GM19463 (cell line): ENCODE measurements at regions not wholly inside any gene's neighbourhood (a gene's known extent, or its start where the extent isn't known, plus 50 kb on each side); places are given as distances from the start of the nearest gene placed in this dataset.
"Not testable (repeated sequence)": the region's sequence is repeated elsewhere in the genome, so short reads cannot be mapped to it uniquely, and the experiment has no call there.

Experiments used
- ATAC-seq: cut with Tn5 transposase; IDR thresholded peaks from one replicate; pipeline ENCODE4 v1.9.1; 2021; ENCODE audit warnings: mild to moderate bottlenecking, moderate library complexity; ENCODE audit not compliant: unreplicated experiment

DNA sequence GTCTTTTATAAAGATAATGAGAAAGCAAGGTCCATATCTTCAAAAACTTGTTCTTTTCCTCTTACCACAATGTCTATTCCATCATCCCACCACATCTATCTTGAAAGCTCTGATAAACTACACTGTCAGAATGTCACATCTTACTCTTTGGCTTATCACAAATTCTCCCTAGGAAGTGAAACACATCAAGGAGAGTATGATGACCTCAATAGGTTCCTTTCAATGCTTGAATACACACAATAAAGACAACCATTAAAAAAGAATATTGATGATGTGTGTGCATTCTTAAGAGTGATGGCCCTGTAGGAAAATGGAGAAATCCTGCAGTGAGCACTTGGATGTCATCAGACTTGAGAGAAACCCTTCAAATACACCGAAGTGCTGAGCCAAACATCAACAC, 918.1 kb upstream of the SORCS1 start:
- no peak for ATAC-seq

DNA sequence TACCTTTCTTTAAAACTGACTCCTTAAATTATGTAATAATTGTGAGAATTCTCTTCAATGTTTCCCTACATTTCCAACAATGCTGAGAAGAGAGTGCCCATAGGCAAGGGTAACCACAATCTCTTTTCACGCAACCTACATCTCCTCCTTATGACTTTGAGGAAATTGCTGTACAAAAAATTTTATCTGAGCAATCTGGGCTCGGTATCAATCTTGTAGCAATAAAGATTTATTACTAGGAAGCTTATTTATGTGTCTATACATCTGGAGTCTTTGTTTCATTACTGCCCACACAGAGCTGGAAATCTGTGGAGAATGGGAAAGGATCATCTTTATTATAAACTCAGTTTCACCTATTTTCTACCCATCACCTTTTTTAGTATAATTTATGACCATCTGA, 913.8 kb upstream of the SORCS1 start:
- ATAC-seq: no peak

DNA sequence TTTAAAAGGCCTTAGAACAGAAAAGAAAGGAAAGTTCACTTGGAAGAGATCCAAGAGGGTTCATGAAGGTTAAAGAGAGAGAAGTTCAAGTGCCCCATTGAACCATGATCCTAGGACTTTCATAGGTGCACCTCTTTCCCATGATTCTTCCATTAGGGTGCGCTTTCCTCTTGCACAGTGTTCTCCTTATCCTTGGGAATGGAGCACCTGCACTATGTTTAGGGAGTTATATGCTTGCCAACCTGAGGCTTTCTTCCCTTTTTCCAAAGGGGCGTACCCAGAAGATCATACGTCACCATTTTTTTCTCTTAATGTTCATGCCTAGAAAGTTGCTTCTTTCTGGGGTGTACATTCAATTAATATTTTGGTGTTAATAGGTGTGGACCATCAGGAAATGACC, 908.0 kb upstream of the SORCS1 start:
- no peak for ATAC-seq

DNA sequence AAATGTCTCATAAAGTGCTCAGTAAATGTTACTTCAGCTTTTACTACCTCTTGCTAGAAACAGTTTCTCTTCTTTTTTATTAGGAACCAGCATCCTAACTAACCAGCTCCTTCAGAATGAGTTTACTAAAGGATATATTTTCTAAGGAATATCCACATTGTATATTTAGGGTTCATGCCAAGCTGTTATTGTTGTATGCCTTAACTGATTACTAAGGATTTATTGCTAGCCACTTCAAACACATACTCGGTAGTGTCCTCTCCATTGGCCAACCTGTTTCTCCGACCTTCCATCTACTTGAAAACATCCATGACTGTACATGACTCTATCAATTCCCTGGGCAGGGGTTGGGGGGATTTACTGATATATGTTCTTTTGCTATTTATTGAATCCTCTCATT, 906.3 kb upstream of the SORCS1 start:
- ATAC-seq: no peak

DNA sequence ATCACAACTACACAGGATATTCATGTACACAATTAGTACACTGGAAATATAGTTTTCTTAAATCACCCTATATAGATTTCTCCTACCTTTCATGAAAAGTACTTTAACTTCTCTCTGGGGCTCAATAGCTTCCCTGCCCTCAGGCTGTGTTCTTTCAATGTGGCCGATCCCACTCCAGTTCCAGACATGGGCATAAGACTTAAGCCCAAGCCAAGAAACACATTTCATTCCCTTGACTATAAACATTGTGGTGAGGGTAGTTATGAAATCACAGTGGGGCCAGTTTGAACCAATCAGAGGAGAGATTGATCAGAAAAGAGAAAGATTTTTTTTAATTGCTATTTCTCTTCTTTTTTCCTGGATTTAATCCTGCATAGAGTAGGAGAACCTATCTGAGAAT, 904.6 kb upstream of the SORCS1 start:
- ATAC-seq: no peak

DNA sequence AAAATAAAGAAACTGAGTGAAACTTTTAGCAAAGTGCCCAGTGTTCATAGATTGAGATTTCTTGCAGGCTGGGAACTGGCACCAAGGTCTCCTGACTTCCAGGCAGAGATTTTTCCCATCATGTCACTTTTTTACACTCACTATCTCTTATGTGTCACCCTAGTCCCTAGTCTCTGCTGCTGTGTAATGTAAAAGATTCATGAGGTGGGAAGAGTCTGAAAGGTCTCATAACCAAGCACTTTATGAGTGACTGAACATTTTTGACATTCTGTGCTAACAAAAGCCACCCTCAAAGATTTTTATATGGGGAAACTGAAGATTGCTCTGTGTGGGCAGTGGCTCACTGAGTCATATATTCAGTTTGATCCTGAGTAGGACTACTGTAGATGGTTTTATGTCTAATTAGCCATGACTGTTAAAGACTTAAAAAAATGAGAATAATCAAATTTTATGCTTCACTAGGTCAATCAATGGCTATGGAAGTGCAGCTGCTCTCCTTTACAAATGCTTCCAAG, 900.3 kb upstream of the SORCS1 start:
- no peak for ATAC-seq

DNA sequence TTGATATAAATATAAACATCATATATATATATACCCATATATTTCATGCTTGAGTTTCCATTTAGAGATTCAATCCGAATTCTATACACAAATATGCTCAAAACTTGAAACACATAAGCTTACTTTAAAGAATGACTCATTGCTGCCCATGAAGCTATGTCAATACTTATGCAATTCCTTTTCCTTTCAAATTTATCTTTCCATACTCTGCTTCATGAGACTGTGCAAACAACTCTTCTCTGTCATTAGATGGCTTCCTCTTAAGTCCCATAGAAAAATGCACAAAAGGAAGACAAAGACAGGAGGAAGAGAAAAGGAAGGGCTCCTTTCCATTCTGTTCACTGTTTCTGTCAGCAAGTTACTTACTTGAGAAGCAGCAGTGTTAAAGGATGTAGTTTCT, 895.7 kb upstream of the SORCS1 start:
- no peak for ATAC-seq

DNA sequence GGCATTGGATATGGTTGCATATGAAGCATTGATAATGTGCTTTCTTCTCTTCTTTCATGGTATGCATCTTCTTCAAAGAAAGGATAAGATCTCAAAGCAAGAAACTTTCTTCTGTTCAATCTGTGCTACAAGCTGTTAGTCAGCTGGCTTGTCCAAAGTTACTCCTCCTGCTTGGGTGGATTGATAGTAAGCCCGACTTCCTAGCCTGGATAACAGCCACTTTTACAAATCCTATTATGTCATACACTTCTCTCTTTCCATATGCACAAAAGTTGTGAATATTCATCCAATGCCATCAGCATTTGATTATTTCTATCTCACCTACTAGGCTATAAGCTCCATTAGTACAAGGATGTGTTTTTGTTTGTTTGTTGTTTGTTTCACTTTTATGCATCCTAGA, 891.0 kb upstream of the SORCS1 start:
- ATAC-seq: no peak

DNA sequence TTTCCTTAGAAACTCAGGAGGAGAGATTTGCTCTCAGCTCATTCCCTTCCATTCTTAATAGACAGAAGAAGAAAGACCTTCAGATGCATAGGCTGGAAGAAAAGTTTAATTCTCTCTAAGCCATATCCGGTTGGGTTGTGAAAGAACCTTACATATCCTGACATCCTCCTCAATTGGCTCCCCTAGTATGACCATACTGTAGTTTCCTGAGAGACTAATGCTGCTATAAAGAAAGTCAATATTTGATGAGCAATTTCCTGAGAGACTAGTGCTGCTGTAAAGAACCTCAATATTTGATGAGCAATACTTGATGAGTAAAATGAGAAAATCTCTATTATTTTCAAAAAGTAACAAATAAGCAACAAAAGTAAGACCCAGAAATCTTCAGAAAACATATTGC, 888.5 kb upstream of the SORCS1 start:
- no peak for ATAC-seq

DNA sequence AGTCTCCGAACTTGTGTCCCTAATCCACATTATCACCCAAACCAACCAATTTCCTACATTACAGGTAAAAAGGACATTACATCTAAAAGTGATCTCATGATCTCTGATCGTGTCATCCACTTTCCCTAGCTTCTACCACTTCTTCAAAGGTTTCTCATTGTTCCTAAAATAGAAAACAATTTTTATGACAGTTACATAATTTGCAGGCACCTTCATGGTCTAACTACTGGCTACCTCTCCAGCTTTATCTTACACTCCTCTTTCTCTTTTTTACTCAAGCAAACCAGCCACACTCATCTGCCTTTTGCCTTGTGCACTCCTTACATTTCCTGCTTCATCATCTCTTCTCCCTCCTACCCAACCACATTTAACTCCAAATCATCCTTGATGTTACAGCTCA, 886.7 kb upstream of the SORCS1 start:
- no peak for ATAC-seq

DNA sequence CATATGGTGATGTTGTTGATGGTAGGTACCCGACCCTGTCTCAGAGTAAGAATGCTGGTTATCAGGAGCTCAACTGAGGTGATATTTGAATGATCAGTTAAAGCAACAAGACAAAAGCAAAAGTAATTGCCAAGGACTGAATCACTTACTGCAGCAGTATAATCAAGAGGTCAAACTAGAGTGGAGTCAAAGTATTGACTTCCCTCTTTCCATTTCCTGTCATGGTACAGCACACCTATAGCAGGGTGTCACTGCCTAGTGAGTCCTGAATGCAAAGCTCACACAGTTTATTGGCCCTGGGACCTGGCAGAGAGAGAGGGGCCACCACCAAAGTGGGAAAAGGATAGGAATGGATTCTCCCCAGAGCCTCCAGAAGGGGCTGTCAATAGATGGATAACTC, 886.1 kb upstream of the SORCS1 start:
- no peak for ATAC-seq

DNA sequence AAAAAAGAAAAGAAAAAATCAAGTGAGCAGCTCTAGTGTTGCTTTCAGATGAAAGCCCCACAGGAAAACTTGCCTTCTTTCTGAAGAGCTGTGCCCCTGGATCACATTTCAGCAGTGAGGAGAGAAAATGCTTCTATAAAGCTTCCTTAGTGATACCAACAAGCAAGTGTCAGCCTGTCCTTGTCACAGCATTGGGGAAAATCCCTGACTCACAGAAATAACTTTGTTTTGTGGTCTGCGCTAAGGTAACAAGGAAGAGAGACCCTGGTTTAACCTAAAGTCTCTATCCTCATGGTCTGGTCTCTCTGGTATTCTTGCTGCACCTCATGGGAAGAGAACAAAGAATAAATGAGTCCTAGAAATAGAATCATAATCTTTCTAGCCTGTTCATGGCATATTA, 885.2 kb upstream of the SORCS1 start:
- ATAC-seq: no peak

DNA sequence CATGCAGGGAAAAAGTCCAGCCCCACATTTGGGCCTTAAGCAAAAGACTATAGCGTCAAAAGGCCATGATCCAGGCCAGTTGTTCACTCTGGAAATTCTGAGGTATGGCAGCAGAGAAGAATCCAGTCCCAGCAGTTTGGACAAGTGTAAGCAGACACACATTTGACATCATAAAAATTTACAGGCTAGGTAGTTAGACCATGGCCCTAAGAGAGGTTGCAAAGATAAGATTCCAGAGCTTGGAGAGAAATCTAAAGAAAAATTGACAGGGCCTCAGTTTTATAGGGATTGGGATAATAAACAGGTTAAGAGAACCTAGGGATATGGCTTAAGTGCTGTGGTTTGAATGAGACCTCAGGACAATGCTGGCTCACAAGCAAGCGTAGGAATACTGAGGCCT, 884.4 kb upstream of the SORCS1 start:
- no peak for ATAC-seq

DNA sequence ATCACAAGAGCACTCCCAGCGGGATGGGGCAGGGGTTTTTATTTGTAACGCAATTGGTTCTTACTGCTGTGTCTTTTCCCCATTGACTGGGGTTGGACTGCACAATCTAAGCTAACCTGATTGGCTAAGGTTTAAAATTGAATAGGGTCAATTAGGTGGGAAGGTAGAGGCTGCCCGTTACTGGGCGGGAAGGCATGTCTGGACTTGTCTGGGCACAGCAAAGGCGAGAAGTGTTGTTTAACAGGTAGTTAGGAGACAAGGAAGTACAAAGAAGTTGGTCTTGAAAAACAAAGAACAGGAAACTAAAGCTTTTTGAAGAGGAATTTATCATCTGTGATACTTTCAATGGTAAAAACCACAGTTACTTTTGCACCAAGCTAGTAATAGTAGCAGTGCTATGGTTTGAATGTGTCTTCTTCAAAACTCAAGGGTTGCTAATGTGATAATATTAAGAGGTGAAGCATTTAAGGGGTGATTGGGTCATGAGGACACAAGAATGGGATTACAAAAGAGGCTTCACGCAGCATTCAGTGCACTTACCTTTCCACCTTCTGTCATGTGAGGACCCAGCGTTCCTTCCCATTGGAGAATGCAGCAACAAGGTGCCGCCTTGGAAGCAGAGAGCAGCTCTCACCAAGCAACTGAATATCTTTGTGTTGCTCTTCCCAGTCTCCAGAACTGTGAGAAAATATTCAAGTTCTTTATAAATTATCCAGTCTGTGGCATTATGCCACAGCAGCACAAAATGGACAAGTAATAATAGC, 875.5 kb upstream of the SORCS1 start:
- no peak for ATAC-seq

DNA sequence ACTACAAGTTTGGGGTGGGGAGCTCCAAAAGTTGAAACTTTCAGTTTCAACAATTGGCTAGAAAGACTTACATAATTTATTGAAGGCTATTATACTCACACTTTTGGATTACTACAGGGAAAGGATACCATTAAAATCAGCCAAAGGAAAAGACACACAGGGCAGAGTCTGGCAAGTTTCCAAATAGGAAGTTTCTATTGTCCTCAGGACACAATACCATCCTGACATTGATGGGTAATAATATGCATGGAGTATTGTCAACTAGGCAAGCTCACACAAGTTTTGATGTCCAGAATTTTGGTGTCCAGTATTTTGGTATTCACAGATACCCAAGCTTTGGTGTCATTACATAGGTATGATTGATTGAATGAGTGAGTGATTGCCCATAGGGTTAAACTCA, 872.6 kb upstream of the SORCS1 start:
- no peak for ATAC-seq

DNA sequence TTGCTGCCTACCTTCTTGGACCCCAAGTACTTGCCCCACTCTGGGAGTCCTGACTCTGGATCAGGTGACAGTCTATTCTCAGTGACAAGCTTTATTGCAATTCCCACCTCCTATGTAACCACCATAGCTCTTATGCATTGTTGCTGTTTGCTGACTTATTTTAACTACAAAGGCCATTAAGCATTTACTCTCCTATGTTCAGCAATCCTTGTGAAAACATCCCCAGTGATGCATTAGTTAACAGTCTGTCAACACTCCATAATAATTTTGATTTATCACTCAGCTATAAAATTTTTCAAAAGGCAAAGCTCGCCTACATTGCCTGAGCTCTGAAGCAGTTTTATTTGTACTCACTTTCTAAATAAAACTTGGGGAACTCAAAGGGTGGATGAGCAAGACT, 871.8 kb upstream of the SORCS1 start:
- ATAC-seq: no peak

DNA sequence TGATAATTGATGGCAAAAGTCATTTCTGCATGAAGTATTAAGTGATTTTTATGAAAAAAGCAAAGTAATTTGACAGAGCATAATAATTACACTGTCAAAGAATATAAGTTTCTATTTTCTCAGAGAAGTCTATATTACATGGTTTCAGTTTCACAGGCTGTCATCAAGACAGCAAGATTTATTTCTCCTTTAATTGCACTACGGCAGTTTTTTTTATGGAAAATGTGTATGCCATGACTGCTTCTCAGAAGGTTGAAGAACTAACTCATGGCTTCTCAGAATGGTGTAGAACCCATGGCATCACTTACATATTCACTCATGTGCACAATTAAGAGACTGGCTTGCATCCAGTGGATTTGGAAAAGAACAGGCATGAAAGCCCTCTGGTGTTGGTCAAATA, 870.3 kb upstream of the SORCS1 start:
- ATAC-seq: no peak

DNA sequence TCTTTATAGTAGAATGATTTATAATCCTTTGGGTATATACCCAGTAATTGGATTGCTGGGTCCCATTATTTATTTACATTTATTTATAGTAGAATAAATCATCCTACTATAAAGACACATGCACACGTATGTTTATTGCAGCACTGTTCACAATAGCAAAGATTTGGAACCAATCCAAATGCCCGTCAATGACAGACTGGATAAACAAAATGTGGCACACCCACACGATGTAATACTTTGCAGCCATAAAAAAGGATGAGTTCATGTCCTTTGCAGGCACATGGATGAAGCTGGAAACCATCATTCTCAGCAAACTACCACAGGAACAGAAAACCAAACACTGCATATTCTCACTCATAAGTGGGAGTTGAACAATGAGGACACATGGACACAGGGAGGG, 869.0 kb upstream of the SORCS1 start:
- not testable (repeated sequence) for ATAC-seq

DNA sequence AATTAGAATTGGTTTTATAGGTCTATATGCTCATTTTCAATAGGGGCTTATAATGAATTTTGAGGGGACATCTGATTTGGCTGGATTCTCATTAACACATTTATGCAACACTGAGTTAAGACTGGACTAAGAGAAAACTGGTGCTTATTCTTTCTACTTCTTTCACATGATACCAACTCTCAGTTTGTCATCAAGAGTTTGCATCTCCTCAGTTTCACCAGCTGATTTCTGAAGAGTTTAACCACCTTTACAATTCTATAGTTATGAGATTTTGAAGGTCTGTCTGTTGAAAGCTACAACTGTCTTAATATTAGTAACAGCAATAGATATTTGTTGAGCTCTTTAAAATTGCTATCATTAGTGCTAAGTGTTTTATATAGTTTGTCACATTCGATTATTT, 867.0 kb upstream of the SORCS1 start:
- ATAC-seq: no peak

DNA sequence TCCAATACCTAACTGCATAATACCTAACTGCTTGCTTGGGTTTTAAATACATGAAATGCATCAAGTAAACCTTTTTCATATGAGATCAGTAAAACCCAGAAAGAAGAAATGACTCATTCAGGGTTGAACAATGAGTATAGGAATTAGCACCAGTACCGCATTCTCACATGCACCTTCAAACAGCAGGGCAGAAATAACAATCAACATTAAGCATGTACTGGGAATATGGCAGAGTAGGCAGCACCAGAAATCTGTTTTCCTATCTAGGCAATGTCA, 850.3 kb upstream of the SORCS1 start:
- ATAC-seq: peak; percentile 87

DNA sequence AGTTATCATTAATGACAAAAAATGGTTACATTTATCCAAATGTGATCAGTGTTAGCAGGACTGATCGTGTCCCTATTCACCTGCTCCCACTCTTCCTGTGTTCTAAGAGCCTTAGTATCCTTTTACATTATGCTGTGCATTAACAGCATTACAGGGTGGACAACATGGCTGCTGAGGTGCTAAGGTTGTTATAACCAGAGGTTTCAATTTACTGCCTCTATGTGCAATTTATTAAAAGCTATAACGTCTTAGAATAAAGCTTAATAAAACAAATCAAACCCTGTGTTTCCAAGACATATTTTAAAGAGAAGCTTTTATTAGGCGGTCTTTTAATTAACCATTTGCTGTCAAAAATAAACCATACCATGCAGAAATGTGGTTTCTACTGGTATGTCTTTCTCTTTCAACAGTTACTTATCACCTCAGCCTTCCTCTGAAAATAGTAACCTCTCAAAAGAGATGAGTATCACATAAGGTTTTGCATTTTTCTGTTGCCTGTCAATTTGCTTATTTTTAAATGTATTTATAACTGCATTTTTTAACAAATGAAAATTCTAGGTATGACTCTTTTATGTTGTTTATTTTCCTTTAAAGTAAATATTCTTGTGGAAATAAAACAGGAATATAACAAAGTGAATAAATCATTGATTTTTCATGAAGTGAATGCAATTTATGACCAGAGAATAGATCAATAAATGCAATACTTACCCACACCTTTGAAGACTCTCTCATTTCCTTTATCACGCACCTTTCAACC, 849.8 kb upstream of the SORCS1 start:
- peak; percentile 68 for ATAC-seq

DNA sequence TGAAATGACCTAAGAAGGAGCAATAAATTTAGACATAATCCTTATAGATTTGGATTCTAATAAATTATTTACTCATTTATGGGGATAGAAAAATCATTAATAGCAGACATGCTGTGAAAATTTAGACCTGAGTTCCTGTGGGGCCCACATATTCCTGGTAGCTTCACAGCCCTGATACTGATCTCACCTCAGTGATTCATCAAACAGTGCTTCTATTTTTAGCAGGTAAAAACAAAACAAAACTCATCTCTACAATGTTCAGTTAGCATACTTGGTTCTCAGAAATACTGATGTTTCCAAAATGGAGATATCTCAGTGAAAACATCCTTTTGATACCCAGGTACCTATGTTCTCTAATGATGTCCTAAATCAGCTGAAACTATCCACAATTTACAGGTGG, 841.1 kb upstream of the SORCS1 start:
- no peak for ATAC-seq

DNA sequence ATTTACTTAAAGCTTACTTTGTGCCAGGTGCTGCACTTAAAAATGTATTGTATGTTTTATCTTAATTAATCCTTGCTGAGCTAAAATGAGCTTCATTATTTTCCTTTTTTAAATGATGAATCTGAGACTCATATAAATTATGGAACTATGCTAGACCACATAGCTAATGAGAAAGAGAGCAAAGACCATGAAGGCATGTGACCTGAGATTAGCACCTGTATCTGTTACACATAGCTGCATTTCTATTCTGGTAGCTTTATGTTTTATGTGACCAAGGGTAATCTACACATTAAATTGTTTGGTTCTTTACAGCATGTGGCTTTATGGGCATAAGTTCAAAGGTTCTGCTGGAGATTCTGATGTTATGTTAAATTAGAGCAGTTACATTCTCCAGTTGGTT, 839.1 kb upstream of the SORCS1 start:
- ATAC-seq: no peak
